Spleen (tissue), 4 donors: ENCODE measurements at regions not wholly inside any gene's neighbourhood (a gene's known extent, or its start where the extent isn't known, plus 50 kb on each side); places are given as distances from the start of the nearest gene placed in this dataset.

Experiments
- small RNA-seq, 4 donors: library from RNA; depleted of rRNA; stranded (forward); fragments of <200 nt; gene quantifications; one replicate each; pipeline ENCODE3, GENCODE V24; 2016

Small RNAs in the stretch of these regions (small RNA-seq; reads per million reads assigned to genes)
- 0 reads per million in 4 donors for gene RN7SL435P
